ENCODE measurements at regions not wholly inside any gene's neighbourhood (a gene's known extent, or its start where the extent isn't known, plus 50 kb on each side); places are given as distances from the start of the nearest gene placed in this dataset.
"Not testable (repeated sequence)": the region's sequence is repeated elsewhere in the genome, so short reads cannot be mapped to it uniquely, and the experiment has no call there.

DNA sequence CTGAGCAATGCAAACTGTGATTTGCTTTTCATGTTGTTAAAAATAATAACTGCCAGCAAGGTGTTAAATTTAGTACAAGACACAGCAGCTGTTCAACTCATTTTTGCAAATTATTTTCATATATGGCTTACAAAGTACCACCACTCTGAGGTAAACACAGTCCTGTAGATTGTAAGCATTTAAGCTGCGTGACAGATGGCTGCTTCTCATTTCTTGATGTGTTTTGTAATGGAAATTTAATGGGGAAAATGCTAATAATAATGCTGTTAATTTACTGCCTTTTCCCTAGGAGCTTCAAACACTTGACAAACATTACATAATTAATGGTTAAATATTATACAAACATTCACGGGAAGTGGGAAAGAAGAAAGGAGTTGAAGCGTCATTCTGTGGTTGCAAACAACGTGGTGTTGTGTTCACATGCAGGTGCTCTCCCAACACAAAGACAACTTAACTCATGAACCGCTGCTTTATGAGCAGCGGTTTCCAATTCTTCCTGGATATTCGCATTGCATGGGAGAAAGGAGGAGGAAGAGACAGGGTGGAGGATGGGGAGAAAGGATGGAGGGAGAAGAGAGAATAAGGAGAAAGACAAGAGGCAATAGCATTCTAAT lies 236.8 kb upstream of the VCX start:
- H3K9me3 ChIP-seq (ENCODE audit: control insufficient read depth, insufficient read depth, low read length) = peaks cover 7% of the 10 kb centered on the region

DNA sequence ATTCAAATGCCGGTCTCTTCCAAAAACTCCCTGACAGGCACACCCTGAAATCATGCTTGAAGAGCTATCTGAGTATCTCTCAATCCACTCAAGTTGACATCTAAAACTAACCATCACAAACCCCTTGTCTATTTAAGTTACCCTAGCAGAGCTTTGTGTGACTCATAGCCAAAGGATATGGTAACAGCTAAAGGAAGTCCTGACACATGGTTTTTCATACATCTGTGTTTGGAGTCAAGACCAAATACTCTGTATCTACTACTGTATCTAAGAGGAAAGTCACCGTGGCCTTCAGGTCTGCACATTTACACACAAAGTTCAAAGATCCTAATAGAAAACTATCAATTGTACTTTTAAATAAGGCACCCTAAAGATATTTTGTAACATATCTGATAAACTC lies 239.6 kb upstream of the VCX start:
- Histone ChIP-seq H3K4me1 (ENCODE audit: insufficient read depth, low read length) (no peaks in the 10 kb centered on the region), H3K9ac (ENCODE audit: low read depth, low read length) (no peak overlapping the region), H3K9me3 (ENCODE audit: control insufficient read depth, insufficient read depth, low read length) (peaks cover 10% of the 10 kb centered on the region)

More for the DNA sequence above, 236.8 kb upstream of the VCX start:
- no peaks in the 10 kb centered on the region for H3K4me1 ChIP-seq (ENCODE audit: insufficient read depth, low read length)
- H3K36me3 ChIP-seq (ENCODE audit: insufficient read depth, low read length) = no peaks in the 10 kb centered on the region
- H3K9ac ChIP-seq (ENCODE audit: low read depth, low read length) = no peak overlapping the region

DNA sequence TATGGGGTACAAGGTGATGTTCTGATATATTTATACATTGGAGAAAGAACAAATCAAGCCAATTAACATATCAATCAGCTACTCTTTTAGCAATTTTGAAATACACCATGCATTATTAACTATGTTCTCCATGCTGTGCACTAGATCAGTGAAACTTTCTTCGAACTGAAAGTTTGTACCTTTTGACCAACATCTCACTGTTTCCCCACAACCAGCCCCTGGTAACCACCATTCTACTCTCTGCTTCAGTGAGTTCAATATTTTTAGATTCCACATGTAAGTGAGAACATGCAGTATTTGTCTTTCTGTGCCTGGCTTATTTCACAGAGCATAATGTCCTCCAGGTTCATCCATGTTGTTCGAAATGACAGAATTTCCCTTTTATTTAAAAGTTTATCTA lies 246.1 kb upstream of the VCX start:
- Histone ChIP-seq H3K9ac (ENCODE audit: low read depth, low read length) (no peak overlapping the region), H3K4me1 (ENCODE audit: insufficient read depth, low read length) (no peaks in the 10 kb centered on the region), H3K36me3 (ENCODE audit: insufficient read depth, low read length) (peaks cover 2% of the 10 kb centered on the region; the same call in 1 of the 2 replicates), H3K9me3 (ENCODE audit: control insufficient read depth, insufficient read depth, low read length) (peaks cover 9% of the 10 kb centered on the region)

More for the DNA sequence above, 239.6 kb upstream of the VCX start:
- H3K36me3 ChIP-seq (ENCODE audit: insufficient read depth, low read length) = peaks cover 2% of the 10 kb centered on the region; the same call in 1 of the 2 replicates

DNA sequence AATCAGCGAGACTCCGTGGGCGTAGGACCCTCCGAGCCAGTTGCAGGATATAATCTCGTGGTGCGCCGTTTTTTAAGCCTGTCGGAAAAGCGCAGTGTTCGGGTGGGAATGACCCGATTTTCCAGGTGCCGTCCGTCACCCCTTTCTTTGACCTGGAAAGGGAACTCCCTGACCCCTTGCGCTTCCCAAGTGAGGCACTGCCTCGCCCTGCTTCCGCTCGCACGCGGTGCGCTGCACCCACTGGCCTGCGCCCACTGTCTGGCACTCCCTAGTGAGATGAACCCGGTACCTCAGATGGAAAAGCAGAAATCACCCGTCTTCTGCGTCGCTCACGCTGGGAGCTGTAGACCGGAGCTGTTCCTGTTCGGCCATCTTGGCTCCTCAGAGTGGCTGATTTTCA lies 249.6 kb upstream of the VCX start:
- H3K36me3 ChIP-seq (ENCODE audit: insufficient read depth, low read length); H3K4me1 ChIP-seq (ENCODE audit: insufficient read depth, low read length); H3K9me3 ChIP-seq (ENCODE audit: control insufficient read depth, insufficient read depth, low read length): not testable (repeated sequence)
- peak overlapping the region; percentile 45; the same call in 1 of the 2 replicates for H3K9ac ChIP-seq (ENCODE audit: low read depth, low read length)

DNA sequence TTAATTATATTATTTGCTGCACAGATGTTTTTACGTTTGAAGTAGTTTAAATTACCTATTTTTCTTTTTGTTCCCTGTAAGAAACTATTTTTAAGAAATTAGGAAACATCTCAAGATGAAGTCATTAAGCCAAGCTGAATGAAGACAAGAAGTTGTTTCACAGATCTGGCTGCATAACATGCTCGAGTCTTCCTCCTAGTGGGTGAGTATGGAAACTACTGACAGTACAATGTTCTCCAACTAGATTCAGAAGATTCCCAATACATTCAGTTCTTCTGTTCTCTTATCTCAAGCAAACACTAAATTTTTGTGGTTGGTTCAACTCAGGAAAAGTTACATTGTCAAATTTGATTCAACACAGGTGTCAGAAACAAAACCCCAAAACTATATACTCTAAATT lies 256.8 kb upstream of the VCX start:
- H3K36me3 ChIP-seq (ENCODE audit: insufficient read depth, low read length) = no peaks in the 10 kb centered on the region

DNA sequence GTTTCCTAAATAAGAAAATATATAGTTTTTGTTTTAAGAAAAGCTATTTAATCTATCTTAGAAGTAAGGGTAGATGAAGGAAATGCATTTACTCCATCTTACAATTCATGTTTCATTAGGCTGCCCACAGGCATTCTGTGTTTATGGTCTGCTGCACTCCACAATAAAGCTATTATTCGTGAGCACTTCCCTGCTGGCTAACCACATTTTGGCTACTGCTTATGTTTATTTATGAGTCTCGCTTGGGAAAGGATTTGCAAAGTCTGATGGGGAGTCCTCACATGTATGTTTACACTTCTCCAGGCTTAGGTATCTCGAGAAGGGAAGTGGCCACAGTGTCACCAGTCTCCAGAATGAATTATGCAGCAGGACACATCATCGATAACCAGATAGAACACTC lies 260.8 kb upstream of the VCX start:
- no peaks in the 10 kb centered on the region for H3K36me3 ChIP-seq (ENCODE audit: insufficient read depth, low read length)
- H3K9ac ChIP-seq (ENCODE audit: low read depth, low read length) = no peak overlapping the region
- H3K4me1 ChIP-seq (ENCODE audit: insufficient read depth, low read length) = no peaks in the 10 kb centered on the region
- H3K9me3 ChIP-seq (ENCODE audit: control insufficient read depth, insufficient read depth, low read length) = no peaks in the 10 kb centered on the region

More for the DNA sequence above, 256.8 kb upstream of the VCX start:
- Histone ChIP-seq H3K9me3 (ENCODE audit: control insufficient read depth, insufficient read depth, low read length) (no peaks in the 10 kb centered on the region), H3K4me1 (ENCODE audit: insufficient read depth, low read length) (no peaks in the 10 kb centered on the region), H3K9ac (ENCODE audit: low read depth, low read length) (no peak overlapping the region)

DNA sequence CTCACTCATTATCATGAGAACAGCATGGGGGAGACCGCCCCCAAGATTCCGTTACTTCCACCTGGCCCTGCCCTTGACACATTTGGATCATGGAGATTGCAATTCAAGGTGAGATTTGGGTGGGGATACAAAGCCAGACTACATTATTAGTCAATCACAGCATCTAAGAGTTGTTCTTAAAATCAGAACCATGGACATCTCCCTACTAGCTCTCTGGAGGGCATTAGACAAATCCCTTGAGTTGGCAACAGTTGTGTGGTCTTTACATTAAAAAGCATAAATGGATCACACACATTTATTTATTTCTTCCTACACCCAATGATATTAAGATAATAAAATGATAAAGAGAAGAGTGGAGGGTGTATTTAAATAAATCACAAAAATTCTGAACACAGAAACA lies 262.8 kb upstream of the VCX start:
- no peaks in the 10 kb centered on the region for H3K9me3 ChIP-seq (ENCODE audit: control insufficient read depth, insufficient read depth, low read length)
- no peaks in the 10 kb centered on the region for H3K36me3 ChIP-seq (ENCODE audit: insufficient read depth, low read length)
- H3K9ac ChIP-seq (ENCODE audit: low read depth, low read length) = no peak overlapping the region
- no peaks in the 10 kb centered on the region for H3K4me1 ChIP-seq (ENCODE audit: insufficient read depth, low read length)

DNA sequence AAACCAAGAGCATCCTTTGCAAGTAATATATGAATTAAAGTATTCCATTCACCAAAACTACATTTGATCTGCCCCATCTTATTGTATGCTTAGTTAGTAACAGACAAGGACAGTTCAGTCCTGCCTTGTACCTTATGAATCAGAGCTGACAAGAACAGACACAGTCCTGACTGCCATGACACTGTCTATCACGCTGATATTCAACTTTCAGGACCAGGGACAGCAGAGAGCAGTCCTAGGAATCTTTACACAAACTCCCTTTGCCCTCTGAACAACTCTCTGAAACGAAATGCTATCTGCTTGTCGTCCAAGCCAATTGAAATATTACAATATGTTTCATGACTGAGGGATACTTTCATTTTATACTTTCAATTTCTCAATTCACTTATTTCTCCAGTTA lies 268.6 kb upstream of the VCX start:
- H3K36me3 ChIP-seq (ENCODE audit: insufficient read depth, low read length) = no peaks in the 10 kb centered on the region
- no peaks in the 10 kb centered on the region for H3K9me3 ChIP-seq (ENCODE audit: control insufficient read depth, insufficient read depth, low read length)
- H3K4me1 ChIP-seq (ENCODE audit: insufficient read depth, low read length) = no peaks in the 10 kb centered on the region
- no peak overlapping the region for H3K9ac ChIP-seq (ENCODE audit: low read depth, low read length)

DNA sequence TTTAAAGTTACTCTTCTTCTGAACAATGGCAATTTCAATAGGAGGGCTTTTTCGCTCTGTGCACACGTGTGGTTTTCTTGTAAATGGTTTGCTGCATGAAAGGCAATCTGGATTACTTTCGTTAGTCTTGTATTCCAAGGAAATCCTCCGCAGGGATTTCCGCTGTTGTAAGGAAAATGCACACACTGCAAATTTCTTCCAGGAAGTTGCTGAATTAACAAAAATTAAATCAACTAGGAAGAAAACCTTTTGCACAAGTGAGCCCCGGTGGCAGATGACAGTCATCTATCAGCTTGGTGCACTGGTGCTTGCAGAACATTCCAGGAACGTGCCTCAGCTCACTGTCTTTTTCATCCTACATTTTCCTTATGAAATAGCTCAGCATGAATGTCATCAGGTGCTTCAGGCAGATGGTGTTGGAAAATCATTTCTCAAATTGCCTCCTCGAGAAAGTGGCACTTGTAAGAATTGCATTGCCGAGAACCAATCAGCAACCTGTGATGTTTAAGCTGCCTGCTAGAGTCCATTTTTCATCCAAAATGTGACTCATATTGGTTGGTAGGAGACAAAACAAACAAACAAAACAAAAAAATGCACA lies 272.4 kb upstream of the VCX start:
- no peaks in the 10 kb centered on the region for H3K4me1 ChIP-seq (ENCODE audit: insufficient read depth, low read length)
- H3K36me3 ChIP-seq (ENCODE audit: insufficient read depth, low read length) = no peaks in the 10 kb centered on the region
- no peaks in the 10 kb centered on the region for H3K9me3 ChIP-seq (ENCODE audit: control insufficient read depth, insufficient read depth, low read length)
- H3K9ac ChIP-seq (ENCODE audit: low read depth, low read length) = no peak overlapping the region

DNA sequence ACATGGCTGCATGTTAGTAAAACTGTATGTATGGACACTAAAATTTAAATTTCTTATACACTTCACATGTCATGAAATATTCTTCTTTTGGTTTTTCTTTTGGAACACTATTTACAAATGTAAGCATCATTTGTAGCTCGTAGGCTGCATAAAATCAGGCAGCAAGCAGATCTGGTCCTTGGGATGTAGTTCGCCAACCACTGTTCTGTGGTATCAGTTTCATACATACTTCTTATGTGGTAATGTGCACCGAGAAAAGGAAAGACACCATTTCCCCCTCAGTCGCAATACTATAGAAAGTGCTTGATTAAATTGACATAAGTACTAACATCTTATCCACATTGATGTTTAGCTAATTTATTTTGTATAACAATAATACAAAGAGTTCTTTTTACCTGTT lies 274.4 kb upstream of the VCX start:
- no peaks in the 10 kb centered on the region for H3K4me1 ChIP-seq (ENCODE audit: insufficient read depth, low read length)
- H3K9me3 ChIP-seq (ENCODE audit: control insufficient read depth, insufficient read depth, low read length) = no peaks in the 10 kb centered on the region
- no peak overlapping the region for H3K9ac ChIP-seq (ENCODE audit: low read depth, low read length)
- H3K36me3 ChIP-seq (ENCODE audit: insufficient read depth, low read length) = no peaks in the 10 kb centered on the region

DNA sequence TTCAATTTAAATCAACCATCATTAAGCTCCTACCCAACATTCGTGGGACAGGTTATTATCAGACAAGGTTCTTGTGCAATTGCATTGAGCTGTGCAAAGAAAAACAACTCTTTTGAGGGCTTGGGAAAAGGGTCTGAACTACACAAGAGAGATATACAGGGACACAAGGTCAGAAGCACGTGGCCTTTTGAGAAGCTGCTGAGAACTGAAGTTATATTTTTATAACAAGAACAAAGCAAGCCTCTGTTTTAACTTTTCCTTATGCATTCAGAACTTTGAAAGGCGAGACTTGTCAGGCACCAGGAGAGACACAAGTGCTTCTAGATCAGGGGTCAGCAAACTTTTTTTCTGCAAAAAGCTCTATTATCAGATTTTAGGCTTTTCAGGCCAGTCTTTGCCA lies 274.8 kb upstream of the VCX start:
- H3K9me3 ChIP-seq (ENCODE audit: control insufficient read depth, insufficient read depth, low read length) = no peaks in the 10 kb centered on the region

DNA sequence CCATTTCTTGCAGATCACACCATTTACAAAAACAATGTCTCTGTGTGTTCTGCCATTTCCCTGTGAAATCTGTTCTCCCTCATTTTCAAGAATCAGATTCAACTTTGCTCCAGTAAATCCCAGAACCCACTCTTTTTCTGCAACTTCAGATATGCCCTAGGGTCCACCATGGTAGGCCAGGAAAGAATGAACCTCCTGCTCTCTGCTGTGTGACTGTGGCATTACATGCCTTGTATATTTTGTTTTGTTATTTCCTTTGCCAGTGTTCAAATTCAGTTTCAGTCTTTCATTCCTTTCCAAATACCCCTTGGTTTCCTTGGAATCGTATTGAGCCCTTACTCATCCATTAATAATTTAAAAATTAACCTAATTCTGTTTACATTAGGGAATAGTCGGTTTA lies 290.2 kb upstream of the VCX start:
- Histone ChIP-seq H3K9me3 (ENCODE audit: control insufficient read depth, insufficient read depth, low read length) (no peaks in the 10 kb centered on the region), H3K36me3 (ENCODE audit: insufficient read depth, low read length) (no peaks in the 10 kb centered on the region), H3K9ac (ENCODE audit: low read depth, low read length) (no peak overlapping the region), H3K4me1 (ENCODE audit: insufficient read depth, low read length) (no peaks in the 10 kb centered on the region)

More for the DNA sequence above, 274.8 kb upstream of the VCX start:
- no peak overlapping the region for H3K9ac ChIP-seq (ENCODE audit: low read depth, low read length)
- no peaks in the 10 kb centered on the region for H3K4me1 ChIP-seq (ENCODE audit: insufficient read depth, low read length)
- H3K36me3 ChIP-seq (ENCODE audit: insufficient read depth, low read length) = no peaks in the 10 kb centered on the region

DNA sequence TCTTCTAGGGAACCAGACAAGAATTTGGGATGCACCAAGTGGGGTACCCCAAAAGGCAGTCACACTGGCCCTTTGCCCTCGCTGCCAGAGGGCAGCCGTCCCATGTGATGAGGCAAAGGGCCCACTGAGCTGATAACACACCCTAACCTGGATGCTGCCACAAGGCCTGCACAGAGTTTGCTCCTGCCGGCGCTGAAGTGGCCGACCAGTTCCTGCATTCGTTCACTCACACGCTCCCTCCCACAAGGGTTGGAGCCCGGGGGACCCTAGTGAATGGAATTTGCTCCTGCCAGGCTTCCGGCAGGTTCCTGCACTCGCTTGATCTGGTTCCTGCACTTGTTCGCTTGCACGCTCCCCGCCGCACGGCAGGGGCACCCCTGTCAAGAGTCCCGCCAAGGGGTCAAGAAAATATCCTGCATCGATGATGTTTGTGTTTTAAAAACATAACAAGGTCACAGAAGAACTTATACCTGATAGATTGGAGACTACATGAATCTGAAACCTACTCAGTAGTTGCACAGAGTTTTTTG lies 296.4 kb upstream of the VCX start:
- H3K9me3 ChIP-seq (ENCODE audit: control insufficient read depth, insufficient read depth, low read length) = no peaks in the 10 kb centered on the region
- H3K36me3 ChIP-seq (ENCODE audit: insufficient read depth, low read length) = no peaks in the 10 kb centered on the region
- H3K4me1 ChIP-seq (ENCODE audit: insufficient read depth, low read length) = no peaks in the 10 kb centered on the region
- H3K9ac ChIP-seq (ENCODE audit: low read depth, low read length) = no peak overlapping the region

DNA sequence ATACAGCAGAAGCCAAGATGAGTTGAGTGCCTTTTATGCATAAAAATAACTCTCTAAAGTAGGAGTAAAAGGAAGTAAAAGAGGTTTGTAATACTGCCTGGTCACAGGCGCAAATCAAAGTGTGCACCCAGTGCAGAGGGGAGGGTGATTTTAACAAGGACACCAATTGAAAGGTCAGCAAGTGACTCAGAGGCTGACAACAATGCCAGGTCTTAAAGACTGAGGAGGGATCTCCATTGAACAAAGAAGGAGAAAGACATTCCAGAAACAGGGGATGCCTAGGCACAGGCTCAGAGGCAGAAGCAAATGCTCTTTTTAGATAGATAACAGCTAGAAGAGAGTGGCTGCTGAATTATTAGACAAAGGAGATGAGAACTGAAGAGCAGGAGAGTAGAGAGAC lies 297.4 kb upstream of the VCX start:
- Histone ChIP-seq H3K9ac (ENCODE audit: low read depth, low read length) (no peak overlapping the region), H3K36me3 (ENCODE audit: insufficient read depth, low read length) (no peaks in the 10 kb centered on the region), H3K9me3 (ENCODE audit: control insufficient read depth, insufficient read depth, low read length) (no peaks in the 10 kb centered on the region), H3K4me1 (ENCODE audit: insufficient read depth, low read length) (no peaks in the 10 kb centered on the region)

DNA sequence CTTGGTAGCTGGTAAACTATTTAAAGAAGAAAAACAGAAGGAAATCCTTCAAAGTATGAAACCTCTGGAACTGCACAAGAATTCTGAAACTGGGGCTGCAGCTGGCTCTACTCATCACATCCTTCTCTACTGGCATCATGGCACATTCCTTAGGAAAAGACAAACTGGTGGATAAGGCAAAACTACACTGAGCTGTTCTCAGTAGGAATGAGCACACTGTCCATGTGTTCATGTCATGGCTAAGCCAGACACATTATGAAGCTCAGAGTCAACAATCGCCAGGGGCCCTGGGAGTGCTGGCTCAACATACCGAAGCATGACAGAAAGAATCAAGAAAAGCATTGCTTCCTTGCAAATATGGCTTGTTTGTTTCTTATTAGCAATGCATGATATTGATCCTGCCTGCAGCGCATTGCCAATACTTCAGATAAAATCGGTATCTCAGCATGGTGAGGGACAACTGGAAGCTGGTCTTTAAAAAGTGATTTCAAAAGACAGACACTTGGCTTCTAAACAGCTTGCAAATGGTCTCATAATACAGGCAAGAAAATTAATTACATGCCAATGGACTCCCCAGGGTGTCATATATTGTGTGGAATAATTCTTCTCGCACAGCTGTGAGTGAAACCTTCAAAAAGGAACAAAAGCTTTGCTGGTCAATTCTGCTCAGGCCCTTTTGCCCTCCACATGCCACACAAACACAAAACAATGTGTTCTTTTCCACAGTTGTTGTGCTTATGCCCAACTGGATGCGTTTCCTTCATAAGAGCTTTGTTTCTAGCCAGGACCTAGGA lies 300.2 kb upstream of the VCX start:
- Histone ChIP-seq H3K4me1 (ENCODE audit: insufficient read depth, low read length) (no peaks in the 10 kb centered on the region), H3K36me3 (ENCODE audit: insufficient read depth, low read length) (no peaks in the 10 kb centered on the region), H3K9ac (ENCODE audit: low read depth, low read length) (no peak overlapping the region), H3K9me3 (ENCODE audit: control insufficient read depth, insufficient read depth, low read length) (no peaks in the 10 kb centered on the region)
